Stimulated activated naive CD8-positive, alpha-beta T cell treated with anti-CD3 and anti-CD28 coated beads, Interleukin-15, Interleukin-2, amounts not matched to agents 100 U/mL and 50 U/mL, for 24 hours (primary cell): ENCODE measurements at regions not wholly inside any gene's neighbourhood (a gene's known extent, or its start where the extent isn't known, plus 50 kb on each side); places are given as distances from the start of the nearest gene placed in this dataset.
"Not testable (repeated sequence)": the region's sequence is repeated elsewhere in the genome, so short reads cannot be mapped to it uniquely, and the experiment has no call there.

Experiments used
- ATAC-seq: fragments of 150-1000 bp; cut with Tn5 transposase; one replicate; pipeline ENCODE4 v1.10.0; 2021
- DNase-seq: peaks from one replicate; pipeline ENCODE4 v3.0.0; 2021

GRCh38 chr7:69399401-69399800, 198.9 kb upstream of the AUTS2 start:
- ATAC-seq, result no peak
- DNase-seq, result no peak

DNA sequence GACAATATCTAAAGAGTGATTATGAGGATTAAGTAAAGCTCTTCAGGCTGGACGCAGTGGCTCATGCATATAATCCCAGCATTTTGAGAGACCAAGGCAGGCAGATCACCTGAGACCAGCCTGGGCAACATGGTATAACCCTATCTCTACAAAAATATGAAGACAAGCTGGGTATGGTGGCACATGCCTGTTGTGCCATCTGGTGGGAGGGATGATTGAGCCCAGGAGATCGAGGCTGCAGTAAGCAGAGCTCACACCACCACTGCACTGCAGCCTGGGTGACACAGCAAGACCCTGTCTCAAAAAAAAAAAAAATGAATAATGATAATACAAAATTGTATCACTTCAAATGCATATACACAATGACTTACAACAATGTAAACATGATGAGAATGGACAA, 195.6 kb upstream of the AUTS2 start:
- DNase-seq (no peak), ATAC-seq (no peak)

- DNase-seq, result no peak
Observed at GRCh38 chr7:69403169-69403568, 195.1 kb upstream of the AUTS2 start.

GRCh38 chr7:69411018-69411417, 187.3 kb upstream of the AUTS2 start:
- no peak for ATAC-seq
- DNase-seq, result no peak

More at GRCh38 chr7:69403169-69403568, 195.1 kb upstream of the AUTS2 start:
- no peak for ATAC-seq

GRCh38 chr7:69411466-69411865, 186.8 kb upstream of the AUTS2 start:
- ATAC-seq (no peak), DNase-seq (no peak)

GRCh38 chr7:69412331-69413146, 185.7 kb upstream of the AUTS2 start:
- DNase-seq (no peak), ATAC-seq (peak; percentile 68)

DNA sequence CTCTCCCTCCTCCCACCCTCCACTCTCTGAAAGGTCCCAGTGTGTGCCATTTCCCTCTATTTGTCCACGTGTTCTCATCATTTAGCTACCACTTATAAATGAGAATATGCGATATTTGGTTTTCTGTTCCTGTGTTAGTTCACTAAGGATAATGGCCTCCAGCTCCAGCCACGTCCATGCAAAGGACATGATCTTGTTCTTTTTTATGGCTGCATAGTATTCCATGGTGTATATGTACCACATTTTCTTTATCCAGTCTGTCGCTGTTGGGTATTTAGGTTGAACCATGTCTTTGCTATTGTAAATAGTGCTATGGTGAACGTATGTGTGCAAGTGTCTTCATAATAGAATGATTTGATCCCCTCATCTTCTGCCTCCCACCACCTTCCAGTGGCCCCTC, 183.7 kb upstream of the AUTS2 start:
- DNase-seq (no peak), ATAC-seq (no peak)

- DNase-seq, result no peak
- ATAC-seq, result no peak
Observed at GRCh38 chr7:69418869-69419670, 179.2 kb upstream of the AUTS2 start.

- ATAC-seq, result no peak
- DNase-seq, result no peak
Observed at GRCh38 chr7:69419934-69420333, 178.3 kb upstream of the AUTS2 start.

DNA sequence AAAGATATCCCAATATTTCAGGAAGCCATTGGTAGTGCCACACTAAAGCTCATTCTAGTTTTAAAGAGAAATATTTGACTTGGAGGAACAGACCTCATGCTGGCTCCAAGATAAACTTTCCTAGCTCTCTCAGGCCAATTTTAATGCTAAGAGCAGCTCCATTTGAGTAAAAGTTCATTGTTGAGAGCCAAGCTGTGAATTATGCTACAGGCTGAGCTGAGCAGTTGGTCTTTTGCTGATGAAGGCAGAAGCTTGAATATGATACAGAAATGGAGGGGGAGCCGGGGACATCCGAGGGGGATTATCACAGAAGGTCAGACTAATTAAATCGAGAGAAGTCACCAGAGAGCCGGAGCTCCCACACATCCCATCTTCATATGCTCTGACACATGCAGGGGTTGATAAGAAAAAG, 175.7 kb upstream of the AUTS2 start:
- ATAC-seq (no peak), DNase-seq (no peak)

- ATAC-seq (no peak), DNase-seq (no peak)
Observed at GRCh38 chr7:69426705-69427104, 171.6 kb upstream of the AUTS2 start.

GRCh38 chr7:69428089-69428488, 170.2 kb upstream of the AUTS2 start:
- no peak for DNase-seq
- ATAC-seq, result no peak

DNA sequence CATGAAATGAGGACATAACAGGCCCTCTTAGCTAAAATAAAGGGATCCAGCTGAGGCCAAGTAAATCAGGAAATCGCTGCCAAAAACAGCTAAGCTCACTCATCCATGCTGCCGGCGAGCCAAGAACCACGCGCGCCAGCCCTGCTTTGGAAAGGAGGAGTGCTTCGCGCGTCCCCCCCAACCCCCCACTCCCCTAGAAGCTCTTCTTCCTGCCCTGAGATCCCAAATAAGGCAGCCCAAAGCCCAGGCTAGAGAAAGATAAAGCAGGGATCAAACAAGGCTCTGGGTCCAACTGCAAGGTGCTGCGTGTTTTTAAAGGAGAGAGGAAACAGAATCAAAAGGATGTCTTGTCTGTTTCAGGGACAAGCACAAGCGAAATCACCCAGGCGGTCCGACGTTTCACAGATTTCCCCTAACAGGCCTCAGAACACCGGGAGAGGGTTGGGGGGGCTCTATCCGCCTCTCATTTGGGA, 168.3 kb upstream of the AUTS2 start:
- DNase-seq (no peak), ATAC-seq (no peak)

- ATAC-seq, result no peak
Observed at GRCh38 chr7:69430384-69431021, 167.8 kb upstream of the AUTS2 start.

GRCh38 chr7:69431626-69432025, 166.6 kb upstream of the AUTS2 start:
- DNase-seq, result no peak
- no peak for ATAC-seq

More at GRCh38 chr7:69430384-69431021, 167.8 kb upstream of the AUTS2 start:
- no peak for DNase-seq

GRCh38 chr7:69432276-69432675, 166.0 kb upstream of the AUTS2 start:
- not testable (repeated sequence) for ATAC-seq, DNase-seq

- no peak for DNase-seq
- no peak for ATAC-seq
Observed at GRCh38 chr7:69433081-69433480, 165.2 kb upstream of the AUTS2 start.

DNA sequence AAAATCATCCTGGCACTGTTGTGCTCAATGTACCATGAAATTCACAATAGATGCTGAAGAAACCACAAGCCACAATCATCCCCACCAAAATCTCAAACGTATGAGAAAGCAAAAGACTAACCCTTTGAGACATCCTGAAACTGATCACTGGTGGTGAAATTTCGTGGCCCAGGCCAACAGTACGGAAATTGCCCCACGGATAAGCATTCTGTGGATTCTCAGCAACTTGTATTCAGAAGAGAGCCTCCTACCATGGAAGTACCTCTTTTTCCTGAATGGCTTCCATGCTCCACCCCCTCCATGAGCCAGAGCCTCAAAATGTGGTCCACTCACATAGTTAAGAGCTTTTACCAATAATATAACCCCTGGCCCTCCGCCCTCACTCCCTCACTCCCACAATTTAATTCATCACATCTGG, 163.9 kb upstream of the AUTS2 start:
- DNase-seq, result no peak
- no peak for ATAC-seq

GRCh38 chr7:69435711-69436110, 162.6 kb upstream of the AUTS2 start:
- no peak for DNase-seq
- no peak for ATAC-seq

DNA sequence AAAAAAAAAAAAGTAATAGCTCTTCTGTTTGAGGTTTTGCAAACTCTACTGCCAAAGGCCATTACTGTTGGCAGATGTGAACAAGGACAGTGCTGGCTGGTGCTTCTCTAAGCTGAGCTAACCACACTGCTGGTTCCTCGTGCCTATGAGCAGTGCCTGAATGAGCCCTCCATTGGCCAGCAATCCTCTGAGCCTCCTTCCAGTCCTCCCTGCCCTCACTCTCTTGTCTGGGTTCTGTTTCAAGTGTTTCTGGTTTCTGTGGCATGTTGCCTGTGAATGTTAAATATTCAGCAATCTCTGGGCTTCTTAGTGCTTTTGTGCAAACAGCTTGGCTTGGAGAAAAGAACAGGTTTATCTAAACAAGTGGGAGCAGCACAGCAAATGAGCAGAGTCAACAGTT, 161.3 kb upstream of the AUTS2 start:
- DNase-seq, result no peak
- no peak for ATAC-seq

DNA sequence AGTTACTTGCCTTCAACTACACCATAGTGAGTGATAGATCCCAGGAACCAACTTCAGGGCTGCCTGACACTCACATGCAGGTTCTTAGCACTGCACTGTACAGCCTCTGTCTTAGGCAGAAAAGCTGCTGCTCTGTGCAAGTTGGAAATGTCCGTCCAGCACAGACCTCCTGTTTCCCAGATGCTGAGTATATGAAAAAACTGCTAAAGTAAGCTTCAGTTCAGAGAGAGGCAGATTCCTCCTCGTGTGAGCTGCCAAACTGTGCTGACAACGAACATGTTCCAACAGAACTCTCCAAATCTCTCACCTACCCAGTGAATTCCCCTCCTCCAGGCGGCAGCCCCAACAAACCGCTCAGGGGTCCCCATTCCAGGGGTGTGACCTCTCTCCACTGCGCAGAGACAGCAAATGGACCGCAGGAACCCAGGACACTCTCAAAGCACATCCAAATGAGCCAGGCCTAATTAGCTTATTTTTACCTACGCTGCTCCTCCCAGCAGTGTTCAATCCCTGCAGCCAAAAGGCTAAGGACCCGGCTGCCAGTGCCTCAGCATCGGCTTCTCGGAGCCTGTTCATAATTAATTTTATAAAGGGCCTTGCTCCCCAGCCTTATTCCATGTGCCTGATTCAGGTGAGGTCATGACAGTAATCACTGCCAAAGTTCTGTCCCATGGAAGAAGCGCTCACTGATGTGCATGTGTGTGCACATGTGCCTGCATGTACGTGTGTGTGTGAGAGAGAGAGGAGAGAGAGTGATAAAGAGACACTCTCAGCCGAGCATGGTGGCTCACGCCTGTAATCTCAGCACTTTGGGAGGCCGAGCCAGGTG, 159.5 kb upstream of the AUTS2 start:
- DNase-seq, result no peak
- ATAC-seq, result no peak
